Activated CD8-positive, alpha-beta memory T cell treated with anti-CD3 and anti-CD28 coated beads, Interleukin-2, amount 50 U/mL, for 24 hours (primary cell): ENCODE measurements at regions not wholly inside any gene's neighbourhood (a gene's known extent, or its start where the extent isn't known, plus 50 kb on each side); places are given as distances from the start of the nearest gene placed in this dataset.
"Not testable (repeated sequence)": the region's sequence is repeated elsewhere in the genome, so short reads cannot be mapped to it uniquely, and the experiment has no call there.

Experiments
- DNase-seq: peaks from one replicate; pipeline ENCODE4 v3.0.0-alpha.2; 2020; ENCODE audit errors: extremely low read depth

DNA sequence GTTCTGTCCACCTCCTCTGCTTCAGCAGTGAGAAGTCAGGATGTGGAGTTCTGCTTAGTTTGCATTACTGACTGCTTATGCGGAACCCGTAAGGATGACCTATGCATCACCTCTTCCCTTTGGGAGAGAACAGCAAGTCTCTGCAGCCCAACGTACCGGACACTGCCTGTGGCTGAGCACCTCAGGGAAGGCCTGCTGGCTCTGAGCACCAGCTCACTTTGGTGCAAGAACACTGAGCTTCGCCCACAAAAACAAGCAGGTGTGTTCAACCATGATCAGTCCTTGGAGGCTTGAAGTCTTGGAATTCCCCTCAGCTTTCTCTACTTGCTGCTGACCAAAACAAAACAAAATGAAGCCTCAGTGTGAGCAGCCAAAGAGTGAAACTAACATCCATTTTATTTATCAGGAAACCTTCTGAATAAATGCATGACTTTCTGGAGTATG is 52.7 kb upstream of the NCK2 start:
- no peak for DNase-seq

DNA sequence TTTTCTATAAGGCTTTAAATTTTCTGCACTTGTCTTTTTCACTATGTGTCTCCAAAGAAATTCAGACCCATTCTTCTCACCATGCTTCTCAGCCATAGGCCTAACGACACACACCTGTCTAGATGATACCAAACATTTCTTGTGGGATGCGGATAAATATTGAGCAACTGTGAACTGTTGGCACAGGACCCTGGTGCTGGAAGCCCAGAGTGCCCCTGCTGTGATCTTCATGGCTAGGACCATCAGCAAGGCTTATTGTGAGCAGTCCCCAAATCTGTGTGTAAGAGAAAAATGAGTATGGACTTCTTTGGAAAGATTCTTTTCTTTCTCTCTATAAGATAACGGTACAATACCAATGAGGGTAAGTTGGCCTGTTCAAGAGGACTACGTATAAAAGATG is 54.1 kb upstream of the NCK2 start:
- no peak for DNase-seq

GRCh38 chr2:105689484-105689883 is 55.2 kb upstream of the NCK2 start:
- no peak for DNase-seq

DNA sequence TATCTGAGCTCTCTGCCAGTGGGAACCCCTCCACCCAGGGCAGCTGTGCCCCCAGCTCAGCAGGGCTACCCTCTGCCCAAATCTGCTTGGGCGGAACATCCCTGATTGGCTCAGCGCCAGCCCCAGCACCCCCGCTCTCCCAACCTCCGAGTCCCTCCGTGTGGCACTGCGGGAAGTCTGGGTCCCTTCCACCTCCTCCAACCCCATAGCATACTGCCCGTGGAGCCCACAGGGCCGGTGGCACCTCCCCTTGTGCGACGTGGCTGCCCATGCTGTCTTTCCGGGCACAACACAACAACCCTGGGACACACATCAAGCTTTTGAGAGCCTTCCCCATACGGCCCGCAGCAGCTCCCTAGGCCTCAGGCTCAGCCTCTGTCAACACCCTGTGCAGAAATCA is 55.8 kb upstream of the NCK2 start:
- DNase-seq: no peak

DNA sequence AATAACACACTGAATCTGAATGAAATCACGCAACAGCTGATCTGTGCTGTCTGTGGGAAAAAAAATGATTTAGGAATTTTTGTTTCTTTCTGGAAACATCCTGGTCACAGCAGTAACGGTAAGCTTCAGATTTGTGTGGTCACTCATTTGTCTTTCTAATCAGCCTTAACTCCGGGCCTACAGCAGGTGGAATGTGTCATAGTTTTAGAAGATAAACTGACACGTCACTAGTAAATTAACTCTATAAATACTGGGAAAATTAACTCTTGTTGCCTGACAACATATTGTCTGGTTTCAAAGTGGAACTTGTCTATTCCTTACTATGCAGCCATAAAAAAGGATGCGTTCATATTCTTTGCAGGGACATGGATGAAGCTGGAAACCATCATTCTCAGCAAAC is 58.1 kb upstream of the NCK2 start:
- DNase-seq: no peak

DNA sequence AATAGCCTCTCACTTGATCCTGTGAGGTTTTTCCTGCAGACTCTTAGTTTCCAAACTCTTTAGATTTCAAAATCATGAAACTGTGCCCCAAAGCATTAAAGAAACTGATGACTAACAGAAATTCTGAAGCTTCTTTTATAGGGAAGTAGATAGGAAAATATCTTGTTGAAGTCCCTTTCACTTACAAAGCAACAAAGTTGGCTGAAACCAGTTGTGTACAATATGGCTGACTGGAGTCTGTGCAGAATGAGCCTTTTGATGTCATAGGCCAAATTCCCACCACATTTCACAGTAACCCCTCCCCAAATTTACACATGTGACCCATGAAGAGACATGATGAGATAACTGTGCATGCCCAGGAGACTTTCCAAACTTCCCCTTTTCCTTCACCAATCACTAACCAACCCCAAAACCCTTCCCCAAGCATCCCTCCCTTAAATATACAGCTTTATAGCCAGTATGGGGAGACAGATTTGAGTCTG is 61.7 kb upstream of the NCK2 start:
- no peak for DNase-seq

- DNase-seq: no peak
These were observed 62.3 kb upstream of the NCK2 start for GRCh38 chr2:105682401-105682800.

DNA sequence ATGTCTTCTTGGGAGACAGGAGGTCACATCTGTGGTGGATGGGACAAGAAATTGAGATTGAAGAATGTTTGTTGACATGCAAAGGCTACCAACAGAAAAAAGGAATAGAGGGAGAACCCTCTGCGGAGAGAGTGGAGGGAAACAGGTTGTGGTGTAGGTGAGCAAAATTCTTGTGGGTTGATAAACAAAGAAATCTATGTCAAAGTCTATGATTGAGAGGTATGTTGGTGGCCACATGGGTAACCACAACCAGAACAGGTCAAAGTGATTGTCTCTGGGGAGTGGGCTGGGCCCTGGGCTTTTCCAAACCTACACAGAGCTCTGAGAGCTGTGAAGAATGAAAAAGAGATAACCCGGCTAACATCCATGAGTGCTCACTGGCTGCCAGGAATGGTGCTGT is 62.8 kb upstream of the NCK2 start:
- DNase-seq: no peak

DNA sequence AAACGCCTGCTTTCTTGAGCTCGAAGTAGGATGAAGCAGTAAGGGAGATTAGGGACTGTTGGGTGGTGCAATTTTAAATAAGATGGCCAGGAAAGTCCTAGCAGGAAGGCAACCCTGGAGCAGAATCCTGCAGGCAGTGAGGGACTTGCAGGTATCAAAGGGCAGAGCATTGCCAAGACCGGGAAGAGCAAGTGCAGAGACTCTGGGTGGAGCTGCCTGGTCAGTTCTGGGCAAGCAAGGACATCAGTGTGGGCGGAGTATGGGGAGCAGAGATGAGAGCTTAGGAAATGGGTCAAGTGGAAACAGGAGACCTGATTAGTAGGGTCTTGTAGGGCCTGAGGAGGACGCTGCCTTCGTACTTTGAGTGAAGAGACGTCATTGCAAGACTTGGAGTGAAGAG is 64.4 kb upstream of the NCK2 start:
- no peak for DNase-seq

DNA sequence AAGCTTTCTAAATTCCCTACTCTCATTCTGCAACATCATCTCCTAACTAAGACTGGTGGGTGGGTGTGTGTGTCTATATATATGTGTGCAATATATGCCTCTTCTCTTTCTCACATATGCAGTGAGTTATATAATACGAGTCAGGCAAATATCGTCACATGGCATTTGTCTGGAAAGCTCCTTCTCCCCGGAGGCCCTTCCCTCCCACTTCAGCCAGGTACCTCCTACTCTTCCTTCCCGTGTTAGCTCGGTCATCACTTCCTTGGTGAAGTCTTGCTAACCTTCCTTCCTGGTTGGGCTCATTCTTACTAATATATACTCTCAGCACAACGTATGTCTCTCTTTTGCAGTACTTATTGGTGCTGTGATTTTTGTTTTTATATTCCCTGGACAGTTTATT is 66.4 kb upstream of the NCK2 start:
- DNase-seq: no peak

GRCh38 chr2:105677901-105678300 is 66.8 kb upstream of the NCK2 start:
- DNase-seq: no peak

GRCh38 chr2:105675841-105676240 is 68.9 kb upstream of the NCK2 start:
- no peak for DNase-seq

GRCh38 chr2:105674859-105675541 is 69.7 kb upstream of the NCK2 start:
- DNase-seq: no peak

DNA sequence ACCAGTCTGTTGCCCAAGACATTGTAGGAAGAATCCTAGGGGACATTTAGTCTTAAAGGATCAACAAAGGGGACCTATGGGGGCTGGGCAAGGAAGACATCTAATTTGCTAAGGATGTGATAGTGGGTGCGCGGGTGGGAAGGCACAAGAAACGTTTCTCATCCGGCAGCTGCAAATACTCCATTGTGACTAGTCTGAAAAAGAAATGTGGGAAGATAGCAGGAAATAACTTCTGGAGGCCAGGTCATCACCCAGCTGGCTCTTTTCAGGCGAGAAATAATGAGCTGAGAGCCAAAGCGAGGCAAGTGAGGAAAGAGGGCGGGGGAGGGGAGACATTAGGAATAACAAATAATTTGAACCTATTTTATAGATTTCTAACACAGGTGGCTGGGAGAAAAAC is 70.3 kb upstream of the NCK2 start:
- DNase-seq: no peak

GRCh38 chr2:105671156-105671555 is 73.6 kb upstream of the NCK2 start:
- DNase-seq: no peak

GRCh38 chr2:105669384-105669891 is 75.3 kb upstream of the NCK2 start:
- DNase-seq: no peak

- DNase-seq: no peak
These were observed 79.2 kb upstream of the NCK2 start for GRCh38 chr2:105665480-105665879.

DNA sequence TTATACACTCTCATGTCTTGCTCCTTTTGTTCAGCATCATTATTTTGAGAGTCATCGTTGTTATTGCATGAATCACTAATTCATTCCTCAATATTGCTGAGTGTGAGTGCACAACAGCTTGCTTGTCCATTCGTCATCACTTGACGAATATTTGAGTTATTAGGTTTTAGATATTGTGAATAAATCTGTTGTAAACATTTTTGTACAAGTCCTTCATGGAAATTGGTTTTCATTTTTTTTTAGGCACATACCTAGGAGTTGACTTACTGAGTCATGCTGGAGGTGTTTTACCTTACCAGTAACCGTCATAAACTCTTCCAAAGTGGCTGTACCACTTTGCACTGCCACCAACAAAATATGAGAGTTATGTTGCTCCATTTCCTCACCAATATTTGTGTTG is 84.2 kb upstream of the NCK2 start:
- no peak for DNase-seq

DNA sequence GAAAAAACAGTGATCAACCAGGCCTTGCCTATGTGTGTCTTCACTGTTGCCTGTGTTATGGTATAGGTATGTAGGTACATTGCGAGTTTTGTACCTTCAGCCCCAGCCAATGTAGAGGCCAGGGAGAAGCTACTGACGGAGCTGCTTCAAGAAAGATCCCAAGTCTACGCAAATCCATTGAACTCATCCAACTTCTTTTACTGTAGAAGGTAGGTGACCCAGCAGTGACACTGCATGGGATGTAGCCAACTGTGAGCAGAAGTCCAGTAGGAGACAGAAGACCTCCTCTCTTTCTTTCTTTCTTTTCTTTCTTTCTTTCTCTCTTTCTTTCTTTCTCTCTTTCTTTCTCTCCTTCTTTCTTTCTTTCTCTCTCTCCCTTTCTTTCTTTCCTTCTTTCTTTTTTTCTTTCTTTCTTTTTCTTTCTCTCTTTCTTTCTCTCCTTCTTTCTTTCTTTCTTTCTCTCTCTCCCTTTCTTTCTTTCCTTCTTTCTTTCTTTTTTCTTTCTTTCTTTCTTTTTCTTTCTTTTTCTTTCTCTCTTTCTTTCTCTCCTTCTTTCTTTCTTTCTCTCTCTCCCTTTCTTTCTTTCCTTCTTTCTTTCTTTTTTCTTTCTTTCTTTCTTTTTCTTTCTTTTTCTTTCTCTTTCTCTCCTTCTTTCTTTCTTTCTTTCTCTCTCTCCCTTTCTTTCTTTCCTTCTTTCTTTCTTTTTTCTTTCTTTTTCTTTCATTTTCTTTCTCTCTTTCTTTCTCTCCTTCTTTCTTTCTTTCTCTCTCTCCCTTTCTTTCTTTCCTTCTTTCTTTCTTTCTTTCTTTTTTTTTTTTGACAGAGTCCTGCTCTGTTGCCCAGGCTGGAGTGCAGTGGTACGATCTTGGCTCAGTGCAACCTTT is 88.7 kb upstream of the NCK2 start:
- not testable (repeated sequence) for DNase-seq

GRCh38 chr2:105655244-105655643 is 89.5 kb upstream of the NCK2 start:
- DNase-seq: no peak

GRCh38 chr2:105654474-105655004 is 90.2 kb upstream of the NCK2 start:
- no peak for DNase-seq

DNA sequence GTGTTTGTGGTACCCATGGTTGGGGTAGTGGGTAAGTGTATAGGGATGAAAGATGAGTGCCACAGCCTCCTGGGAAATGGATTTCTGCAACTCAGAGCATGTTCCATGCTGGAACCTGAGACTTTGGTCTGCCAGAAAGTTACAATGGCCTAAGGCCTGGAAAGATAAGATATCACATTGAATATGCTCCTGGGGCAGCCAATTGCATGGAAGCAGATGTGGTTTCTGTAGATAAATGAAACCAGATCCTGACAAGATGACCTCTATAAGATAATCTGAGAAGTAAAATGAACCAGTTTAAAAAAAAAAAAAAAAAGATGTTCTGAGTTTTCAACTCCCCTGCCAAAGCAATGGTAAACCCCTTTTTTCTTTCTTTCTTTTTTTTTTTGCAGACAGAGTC is 91.4 kb upstream of the NCK2 start:
- DNase-seq: no peak
